ENCODE measurements at regions not wholly inside any gene's neighbourhood (a gene's known extent, or its start where the extent isn't known, plus 50 kb on each side); places are given as distances from the start of the nearest gene placed in this dataset.
A peak's percentile ranks its signal among the peaks of the same experiment; 100 is the strongest.

GRCh38 chr9:38145526-38146053, 76.6 kb upstream of the SHB start:
- no peaks in the 10 kb centered on the region for H3K4me1 ChIP-seq (ENCODE audit: low read depth)
- H3K27ac ChIP-seq, result no peak overlapping the region
- DNase-seq (ENCODE audit: low read depth in 1 of 2, low spot score in 1 of 2), result no peak
- H3K36me3 ChIP-seq, result no peaks in the 10 kb centered on the region
- no peaks in the 10 kb centered on the region for H3K9me3 ChIP-seq (ENCODE audit: low read depth)
- H3K4me3 ChIP-seq, result no peak overlapping the region
- TF ChIP-seq CTCF (IDR thresholded peaks at IDR 0.05; ENCODE audit: low read depth, low read length), result no peak
- H3K27me3 ChIP-seq, result peaks cover 3% of the 10 kb centered on the region

- no peaks in the 10 kb centered on the region for H3K4me1 ChIP-seq (ENCODE audit: low read depth)
- no peak overlapping the region for H3K4me3 ChIP-seq
- H3K27me3 ChIP-seq, result peaks cover 8% of the 10 kb centered on the region
- peak in 1 of 2 donors; percentile 8 for DNase-seq (ENCODE audit: low read depth in 1 of 2, low spot score in 1 of 2)
- no peaks in the 10 kb centered on the region for H3K9me3 ChIP-seq (ENCODE audit: low read depth)
- no peak for TF ChIP-seq CTCF (IDR thresholded peaks at IDR 0.05; ENCODE audit: low read depth, low read length)
- no peak overlapping the region for H3K27ac ChIP-seq
- no peaks in the 10 kb centered on the region for H3K36me3 ChIP-seq
Observed at GRCh38 chr9:38144421-38144820, 75.4 kb upstream of the SHB start.

GRCh38 chr9:38141746-38142591, 72.9 kb upstream of the SHB start:
- no peak overlapping the region for H3K4me3 ChIP-seq
- no peak for TF ChIP-seq CTCF (IDR thresholded peaks at IDR 0.05; ENCODE audit: low read depth, low read length)
- H3K9me3 ChIP-seq (ENCODE audit: low read depth), result no peaks in the 10 kb centered on the region
- peaks cover 6% of the 10 kb centered on the region for H3K4me1 ChIP-seq (ENCODE audit: low read depth)
- no peak overlapping the region for H3K27ac ChIP-seq
- no peaks in the 10 kb centered on the region for H3K36me3 ChIP-seq
- H3K27me3 ChIP-seq, result peaks cover 8% of the 10 kb centered on the region
- peak in 1 of 2 donors; percentile 69 for DNase-seq (ENCODE audit: low read depth in 1 of 2, low spot score in 1 of 2)

DNA sequence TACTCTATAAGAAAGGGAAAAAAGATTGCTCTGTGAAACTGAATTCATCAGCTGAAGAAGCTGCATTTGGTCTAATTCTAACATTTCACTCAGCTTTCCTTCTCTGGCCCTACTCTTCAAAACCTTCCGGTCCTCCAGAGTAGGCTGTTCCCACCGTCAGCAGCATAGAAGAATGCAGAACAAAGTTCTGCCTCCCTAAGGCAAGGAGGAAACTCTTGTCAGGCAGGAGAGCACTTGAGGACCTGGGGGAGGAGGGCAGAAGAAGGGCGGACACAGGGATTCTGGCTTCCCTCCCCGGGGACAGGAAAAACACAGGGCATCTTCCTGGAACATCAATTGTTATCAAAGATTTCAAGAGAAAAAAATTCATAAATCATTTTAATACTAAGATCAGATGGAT, 69.2 kb upstream of the SHB start:
- Histone ChIP-seq H3K9me3 (ENCODE audit: low read depth) (no peaks in the 10 kb centered on the region), H3K4me1 (ENCODE audit: low read depth) (peaks cover 7% of the 10 kb centered on the region), H3K4me3 (no peak overlapping the region), H3K27me3 (peaks cover 7% of the 10 kb centered on the region), H3K36me3 (no peaks in the 10 kb centered on the region), H3K27ac (no peak overlapping the region)
- no peak for TF ChIP-seq CTCF (IDR thresholded peaks at IDR 0.05; ENCODE audit: low read depth, low read length)
- DNase-seq (ENCODE audit: low read depth in 1 of 2, low spot score in 1 of 2), result no peak

DNA sequence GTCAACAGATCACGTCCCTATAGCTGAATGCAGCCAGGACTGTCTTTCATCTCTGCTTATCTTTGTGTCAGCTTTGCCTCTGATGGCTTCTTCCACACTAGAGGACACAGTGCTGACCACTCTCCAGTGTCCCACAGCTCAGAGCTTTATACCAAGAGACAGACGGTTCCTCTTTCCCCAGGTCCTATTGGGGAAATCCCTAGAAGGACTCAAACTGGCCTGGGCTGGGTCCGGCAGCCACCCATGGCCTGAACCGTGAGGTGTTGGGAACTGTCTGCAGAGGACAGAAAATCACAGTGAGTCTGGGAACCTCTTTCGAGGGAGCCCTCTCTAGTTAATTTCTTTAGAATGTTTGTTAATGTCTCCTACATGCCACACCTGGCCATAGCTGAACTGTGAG, 68.3 kb upstream of the SHB start:
- H3K4me3 ChIP-seq, result no peak overlapping the region
- H3K36me3 ChIP-seq, result no peaks in the 10 kb centered on the region
- peaks cover 7% of the 10 kb centered on the region for H3K4me1 ChIP-seq (ENCODE audit: low read depth)
- no peak for TF ChIP-seq CTCF (IDR thresholded peaks at IDR 0.05; ENCODE audit: low read depth, low read length)
- DNase-seq (ENCODE audit: low read depth in 1 of 2, low spot score in 1 of 2), result no peak
- H3K27me3 ChIP-seq, result peaks cover 5% of the 10 kb centered on the region
- no peak overlapping the region for H3K27ac ChIP-seq
- no peaks in the 10 kb centered on the region for H3K9me3 ChIP-seq (ENCODE audit: low read depth)
